Left lung (tissue), 4 donors: ENCODE measurements at regions not wholly inside any gene's neighbourhood (a gene's known extent, or its start where the extent isn't known, plus 50 kb on each side); places are given as distances from the start of the nearest gene placed in this dataset.

Experiments
- ATAC-seq: fragments of 200-7000 bp; cut with Tn5 transposase; one replicate; pipeline ENCODE4 v1.9.1; 2020; ENCODE audit warnings: moderate library complexity
- DNase-seq, 4 donors: peaks; one replicate each; pipeline ENCODE4 v3.0.0-alpha.2; 2013 to 2020
- H3K27ac ChIP-seq, 2 donors: fragments of 200-600 bp; sonication (generic) in 1 of 2; one replicate each; pipeline versions ENCODE4 v1.5.0 to v1.8.0; 2020 to 2021
- H3K27me3 ChIP-seq, 2 donors: fragments of 200-600 bp; sonication (generic) in 1 of 2; one replicate each; pipeline versions ENCODE4 v1.5.0 to v1.8.0; 2020 to 2021
- H3K36me3 ChIP-seq, 2 donors: fragments of 200-600 bp; sonication (generic) in 1 of 2; one replicate each; pipeline versions ENCODE4 v1.5.0 to v1.8.0; 2020 to 2021
- H3K4me1 ChIP-seq, 2 donors: fragments of 200-600 bp; one replicate each; pipeline ENCODE4 v1.8.0; 2021
- H3K4me3 ChIP-seq, 2 donors: fragments of 200-600 bp; sonication (generic) in 1 of 2; one replicate each; pipeline versions ENCODE4 v1.5.0 to v1.8.0; 2020 to 2021; ENCODE audit warnings: mild to moderate bottlenecking in 1 of 2
- H3K9me3 ChIP-seq, 2 donors: fragments of 200-600 bp; sonication (generic) in 1 of 2; one replicate each; pipeline versions ENCODE4 v1.5.0 to v1.8.0; 2020 to 2021
- intact Hi-C, 2 donors: fragments of 100-400 bp; cut with DNase I; formaldehyde crosslinking; loops; one replicate each; pipeline versions ENCODE4 v1.11.2 to v1.14.2; 2022
- TF ChIP-seq, protein P1 (sequence below), 2 donors: fragments of 200-600 bp; sonication (generic) in 1 of 2; IDR thresholded peaks; one replicate each; pipeline versions ENCODE4 v1.5.0 to v1.8.0; 2021; ENCODE audit warnings: antibody characterized with exemption in 2 of 2
- donor health status: DM: no; HTN: yes; CAD: no.
- donor health status: DM: no; HTN: no; CAD: no.

DNA sequence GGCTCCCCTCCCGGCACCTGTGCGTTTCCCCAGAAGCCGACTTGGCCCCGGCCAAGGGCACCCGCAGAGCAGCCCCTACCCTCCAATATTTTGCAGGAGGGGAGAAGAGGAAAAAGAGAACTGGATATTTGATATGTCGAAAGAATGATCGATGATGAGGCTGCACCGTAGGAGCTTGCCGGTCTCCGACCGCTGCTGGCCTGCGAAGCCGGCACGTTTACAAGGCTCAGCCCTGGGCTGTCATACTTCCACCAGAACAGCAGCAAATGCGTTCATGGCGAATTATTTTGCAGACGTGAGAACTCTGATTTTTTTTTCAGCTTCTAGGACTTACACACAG, 296.7 kb downstream of the TFAP2C start:
- TF ChIP-seq, protein P1, sequence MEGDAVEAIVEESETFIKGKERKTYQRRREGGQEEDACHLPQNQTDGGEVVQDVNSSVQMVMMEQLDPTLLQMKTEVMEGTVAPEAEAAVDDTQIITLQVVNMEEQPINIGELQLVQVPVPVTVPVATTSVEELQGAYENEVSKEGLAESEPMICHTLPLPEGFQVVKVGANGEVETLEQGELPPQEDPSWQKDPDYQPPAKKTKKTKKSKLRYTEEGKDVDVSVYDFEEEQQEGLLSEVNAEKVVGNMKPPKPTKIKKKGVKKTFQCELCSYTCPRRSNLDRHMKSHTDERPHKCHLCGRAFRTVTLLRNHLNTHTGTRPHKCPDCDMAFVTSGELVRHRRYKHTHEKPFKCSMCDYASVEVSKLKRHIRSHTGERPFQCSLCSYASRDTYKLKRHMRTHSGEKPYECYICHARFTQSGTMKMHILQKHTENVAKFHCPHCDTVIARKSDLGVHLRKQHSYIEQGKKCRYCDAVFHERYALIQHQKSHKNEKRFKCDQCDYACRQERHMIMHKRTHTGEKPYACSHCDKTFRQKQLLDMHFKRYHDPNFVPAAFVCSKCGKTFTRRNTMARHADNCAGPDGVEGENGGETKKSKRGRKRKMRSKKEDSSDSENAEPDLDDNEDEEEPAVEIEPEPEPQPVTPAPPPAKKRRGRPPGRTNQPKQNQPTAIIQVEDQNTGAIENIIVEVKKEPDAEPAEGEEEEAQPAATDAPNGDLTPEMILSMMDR (IDR thresholded peaks at IDR 0.05): no peak
- no peak for DNase-seq
- ATAC-seq: no peak
- Histone ChIP-seq H3K27ac (no peak overlapping the region), H3K4me1 (peaks cover 0 to 6% of the 10 kb centered on the region in 2 donors), H3K9me3 (no peaks in the 10 kb centered on the region), H3K4me3 (no peak overlapping the region), H3K36me3 (no peaks in the 10 kb centered on the region), H3K27me3 (peaks cover 72 to 99% of the 10 kb centered on the region in 2 donors)
- intact Hi-C loops: no loop called here

DNA sequence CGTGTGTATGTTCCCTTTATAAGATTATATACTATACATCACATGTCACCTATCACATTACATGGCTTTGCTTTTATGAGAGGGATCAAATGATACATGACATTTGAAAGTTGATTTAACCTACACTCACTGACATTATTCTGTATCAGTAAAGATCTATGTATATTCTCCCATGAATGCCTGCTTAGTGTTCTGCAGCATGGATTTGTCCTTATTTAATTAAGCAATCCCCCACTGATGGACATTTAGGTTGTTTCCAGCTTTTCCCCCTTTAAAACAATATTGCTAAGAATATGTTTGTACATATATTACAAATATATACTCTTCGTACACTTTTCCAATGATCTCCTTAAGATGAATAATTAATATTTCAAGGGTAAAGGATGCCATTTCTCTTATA, 297.4 kb downstream of the TFAP2C start:
- ATAC-seq: no peak
- H3K27ac ChIP-seq: no peak overlapping the region
- no peak overlapping the region for H3K4me3 ChIP-seq
- TF ChIP-seq, protein P1 (IDR thresholded peaks at IDR 0.05): no peak
- intact Hi-C loops: no loop called here
- H3K9me3 ChIP-seq: no peaks in the 10 kb centered on the region
- H3K4me1 ChIP-seq: peaks cover 0 to 6% of the 10 kb centered on the region in 2 donors
- H3K27me3 ChIP-seq: peaks cover 72 to 100% of the 10 kb centered on the region in 2 donors
- H3K36me3 ChIP-seq: no peaks in the 10 kb centered on the region
- DNase-seq: no peak

DNA sequence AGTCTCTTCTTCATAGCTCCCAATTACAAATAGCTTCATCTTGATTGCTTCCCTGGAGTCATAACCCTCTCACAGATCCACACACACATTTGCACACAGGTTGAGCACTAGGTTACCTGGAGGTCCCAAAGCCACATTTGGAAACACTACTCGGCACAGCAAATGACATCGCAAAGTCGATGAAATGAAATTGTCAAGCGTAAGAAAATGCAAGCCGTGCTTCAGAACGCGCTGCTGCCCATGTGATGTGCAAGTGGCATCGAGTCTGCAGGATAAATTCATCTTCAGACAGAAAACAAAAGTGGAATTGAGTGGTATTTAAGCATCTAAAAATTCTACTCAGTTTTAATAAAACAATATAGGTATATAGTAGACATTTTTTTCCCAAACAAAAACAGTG, 298.0 kb downstream of the TFAP2C start:
- intact Hi-C loops: no loop called here
- Histone ChIP-seq H3K36me3 (no peaks in the 10 kb centered on the region), H3K4me1 (peaks cover 0 to 6% of the 10 kb centered on the region in 2 donors), H3K4me3 (no peak overlapping the region), H3K27me3 (peaks cover 72 to 98% of the 10 kb centered on the region in 2 donors), H3K27ac (no peak overlapping the region), H3K9me3 (no peaks in the 10 kb centered on the region)
- DNase-seq (no peak), ATAC-seq (no peak)
- TF ChIP-seq, protein P1 (IDR thresholded peaks at IDR 0.05): no peak

DNA sequence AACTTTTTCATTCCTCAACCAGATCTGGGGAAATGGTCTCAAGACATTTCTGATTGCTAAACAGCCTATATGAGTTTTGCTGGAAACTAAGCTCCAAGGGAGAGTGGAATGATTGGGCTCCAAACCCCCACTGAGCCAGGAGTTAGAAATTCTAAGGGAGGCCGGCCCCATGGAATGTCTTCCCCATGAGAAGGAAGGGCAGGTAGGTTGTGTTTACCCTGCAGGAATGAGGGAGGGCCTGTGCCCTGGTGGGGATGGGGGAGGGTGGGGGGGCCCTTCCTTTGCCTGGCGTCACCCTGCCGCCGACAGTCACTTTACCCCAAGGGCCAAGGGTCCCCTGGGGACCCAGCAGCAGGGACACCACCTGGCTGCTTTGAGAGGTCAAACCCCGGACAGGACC, 298.9 kb downstream of the TFAP2C start:
- Histone ChIP-seq H3K4me1 (peaks cover 0 to 6% of the 10 kb centered on the region in 2 donors), H3K9me3 (no peaks in the 10 kb centered on the region), H3K27ac (no peak overlapping the region), H3K36me3 (no peaks in the 10 kb centered on the region), H3K4me3 (no peak overlapping the region), H3K27me3 (peaks cover 65 to 94% of the 10 kb centered on the region in 2 donors)
- DNase-seq (no peak), ATAC-seq (no peak)
- intact Hi-C loops: no loop called here
- TF ChIP-seq, protein P1 (IDR thresholded peaks at IDR 0.05): no peak

DNA sequence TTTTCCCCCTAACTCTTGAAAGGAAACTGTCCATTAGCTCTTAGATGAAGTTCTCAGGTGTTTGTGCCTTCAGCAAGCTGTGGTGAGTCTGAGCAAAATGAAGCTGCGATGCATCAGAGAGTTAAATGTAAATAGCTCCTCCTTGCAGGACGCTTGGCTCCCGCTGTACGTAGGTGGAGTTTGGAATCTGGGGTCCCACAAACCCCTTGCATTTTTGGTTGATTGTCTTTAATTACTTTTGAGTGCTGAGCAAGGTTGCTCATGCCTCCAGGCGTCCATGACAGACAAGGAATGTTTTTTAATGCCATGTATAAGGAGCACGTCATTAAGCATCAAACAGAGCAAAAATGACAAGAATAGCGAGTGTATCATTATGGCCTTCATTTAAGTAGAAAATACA, 300.5 kb downstream of the TFAP2C start:
- Histone ChIP-seq H3K4me1 (peaks cover 0 to 6% of the 10 kb centered on the region in 2 donors), H3K4me3 (no peak overlapping the region), H3K27me3 (peaks cover 56 to 85% of the 10 kb centered on the region in 2 donors), H3K36me3 (no peaks in the 10 kb centered on the region), H3K27ac (no peak overlapping the region), H3K9me3 (no peaks in the 10 kb centered on the region)
- TF ChIP-seq, protein P1 (IDR thresholded peaks at IDR 0.05): no peak
- ATAC-seq (no peak), DNase-seq (no peak)
- intact Hi-C loops: no loop called here
